ENCODE measurements at regions not wholly inside any gene's neighbourhood (a gene's known extent, or its start where the extent isn't known, plus 50 kb on each side); places are given as distances from the start of the nearest gene placed in this dataset.

DNA sequence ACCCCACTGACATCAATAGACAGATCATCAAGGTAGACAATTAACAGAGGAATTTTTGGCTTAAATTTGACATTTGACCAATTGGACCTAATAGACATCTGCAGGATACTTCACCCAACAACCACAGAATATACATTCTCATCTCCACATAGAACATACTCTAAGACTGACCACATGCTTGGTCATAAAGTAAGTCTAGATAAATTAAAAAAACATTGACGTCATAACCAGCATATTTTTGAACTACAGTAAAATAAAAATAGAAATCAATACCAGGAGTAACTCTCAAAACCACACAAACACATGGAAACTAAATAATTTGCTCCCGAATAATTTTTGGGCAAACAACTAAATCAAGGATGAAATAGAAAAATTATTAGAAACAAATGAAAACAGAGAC, 205.7 kb downstream of the REEP3 start:
- in situ Hi-C loops (cut with HindIII; ENCODE audit: low sequenced_read_pairs) = no loop called here

DNA sequence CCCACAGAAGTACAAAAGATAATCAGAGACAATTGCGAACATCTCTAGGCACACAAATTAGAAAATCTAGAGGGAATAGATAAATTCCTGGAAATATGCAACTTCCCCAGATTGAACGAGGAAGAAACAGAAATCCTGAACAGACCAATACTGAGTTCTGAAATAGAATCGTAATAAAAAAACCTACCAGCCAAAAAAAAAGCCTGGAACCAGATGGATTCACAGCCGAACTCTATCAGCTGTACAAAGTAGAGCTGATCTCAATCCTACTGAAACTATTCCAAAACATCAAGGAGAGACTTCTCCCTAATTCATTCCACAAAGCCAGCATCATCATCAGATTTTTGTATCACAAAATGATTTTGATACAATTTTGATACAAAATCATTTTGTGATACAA, 206.4 kb downstream of the REEP3 start:
- in situ Hi-C loops (cut with HindIII; ENCODE audit: low sequenced_read_pairs) = no loop called here

DNA sequence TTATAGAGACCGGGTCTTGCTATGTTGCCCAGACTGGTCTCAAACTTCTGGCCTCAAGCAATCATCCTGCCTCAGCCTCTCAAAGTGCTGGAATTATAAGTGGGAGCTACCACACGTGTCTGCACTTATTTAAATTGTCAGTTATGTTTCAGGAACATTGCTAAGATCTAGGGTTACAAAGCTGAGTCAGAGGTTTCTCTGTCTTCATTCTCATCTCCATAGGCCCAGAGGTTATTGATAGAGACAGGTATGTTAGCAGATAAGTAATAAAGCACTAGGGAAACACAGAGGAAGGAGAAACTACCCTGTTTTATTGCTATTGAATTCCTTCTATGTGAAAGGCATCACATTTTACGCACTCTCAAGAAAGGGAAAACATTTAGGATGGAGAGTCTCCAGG, 214.1 kb downstream of the REEP3 start:
- in situ Hi-C loops (cut with HindIII; ENCODE audit: low sequenced_read_pairs) = no loop called here

DNA sequence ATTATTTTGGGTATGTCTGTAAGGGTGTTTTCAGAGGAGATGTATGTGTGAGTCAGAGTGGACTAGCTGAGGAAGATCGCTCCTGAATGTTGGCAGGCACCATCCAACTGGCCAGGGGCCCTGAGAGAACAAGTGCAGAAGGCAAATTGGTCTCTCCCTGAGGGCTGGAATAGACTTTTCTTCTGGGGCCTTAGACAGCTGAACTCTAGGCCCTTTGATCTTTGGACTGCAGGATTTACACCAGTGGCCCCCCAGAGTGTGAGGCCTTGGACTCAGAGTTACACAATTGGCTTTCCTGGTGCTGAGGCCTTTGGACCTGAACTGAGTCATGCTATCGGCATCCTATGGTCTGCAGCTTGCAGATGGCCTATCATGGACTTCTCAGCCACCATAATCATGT, 217.2 kb downstream of the REEP3 start:
- in situ Hi-C loops (cut with HindIII; ENCODE audit: low sequenced_read_pairs) = no loop called here

DNA sequence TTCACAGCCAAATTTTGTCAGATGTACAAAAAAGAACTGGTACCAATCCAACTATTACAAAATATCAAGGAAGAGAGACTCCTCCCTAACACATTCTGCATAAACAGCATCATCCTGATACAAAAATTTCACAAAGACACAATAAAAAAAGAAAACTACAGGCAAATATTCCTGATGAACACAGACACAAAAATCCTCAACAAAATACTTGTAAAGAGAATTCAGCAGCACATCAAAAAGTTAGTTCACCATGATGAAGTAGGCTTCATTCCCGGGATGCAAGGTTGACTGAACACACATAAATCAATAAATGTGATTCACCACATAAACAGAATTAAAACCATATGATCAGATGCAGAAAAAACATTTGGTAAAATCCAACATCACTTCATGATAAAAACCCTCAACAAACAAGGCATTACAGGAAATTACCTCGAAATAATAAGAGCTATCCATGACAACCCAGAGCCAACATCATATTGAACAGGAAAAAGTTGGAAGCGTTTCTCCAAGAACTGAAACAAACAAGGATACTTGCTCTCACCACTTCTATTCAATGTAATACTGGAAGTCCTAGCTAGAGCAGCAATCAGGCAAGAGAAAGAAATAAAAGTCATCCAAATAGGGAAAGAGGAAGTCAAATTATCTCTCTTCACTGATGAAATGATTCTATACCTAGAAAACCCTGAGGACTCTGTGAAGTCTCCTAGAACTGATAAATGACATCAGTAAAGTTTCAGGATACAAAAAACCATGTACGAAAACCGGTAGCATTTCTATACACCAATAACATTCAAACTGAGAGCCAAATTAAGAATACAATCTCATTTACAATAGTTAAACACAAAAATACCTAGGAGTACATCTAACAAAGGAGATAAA, 223.1 kb downstream of the REEP3 start:
- in situ Hi-C loops (cut with HindIII; ENCODE audit: low sequenced_read_pairs) = no loop called here

DNA sequence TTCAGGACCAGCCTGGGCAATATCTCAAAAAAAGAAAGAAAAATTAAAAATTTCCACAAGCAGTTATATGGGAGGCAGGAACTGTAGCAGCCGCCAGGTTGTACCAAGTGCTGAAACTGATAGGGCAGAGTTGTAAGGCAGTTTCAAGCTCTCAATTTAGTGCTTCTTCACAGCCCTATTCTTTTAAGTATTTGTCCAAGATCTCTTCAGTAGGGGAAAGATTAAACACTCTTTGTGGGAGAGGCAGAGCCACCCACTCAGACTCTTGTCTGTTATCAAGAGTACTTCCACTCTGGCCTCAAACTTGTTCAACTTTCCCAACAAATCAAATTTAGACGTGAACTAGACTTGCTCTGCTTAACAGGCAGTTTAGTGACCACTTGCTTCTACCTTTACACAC, 228.7 kb downstream of the REEP3 start:
- in situ Hi-C loops (cut with HindIII; ENCODE audit: low sequenced_read_pairs) = no loop called here

DNA sequence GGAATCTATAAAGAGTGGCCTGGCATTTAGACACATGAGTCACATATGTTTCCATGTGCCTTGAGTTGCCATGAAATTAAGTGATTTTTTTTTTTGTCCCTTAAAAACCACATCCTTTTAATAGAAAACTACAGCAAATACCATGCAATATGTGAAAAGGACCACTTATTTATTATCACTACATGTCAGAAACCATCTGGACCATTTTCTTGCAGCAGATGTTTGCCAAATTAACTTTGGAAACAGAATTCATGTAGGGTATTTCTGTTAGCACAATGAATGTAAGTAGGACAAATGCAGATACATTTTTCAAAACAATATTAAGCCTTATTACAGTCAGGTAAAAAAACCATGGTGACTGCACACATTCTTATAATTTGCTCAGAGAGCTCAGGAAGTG, 230.6 kb downstream of the REEP3 start:
- in situ Hi-C loops (cut with HindIII; ENCODE audit: low sequenced_read_pairs) = no loop called here

DNA sequence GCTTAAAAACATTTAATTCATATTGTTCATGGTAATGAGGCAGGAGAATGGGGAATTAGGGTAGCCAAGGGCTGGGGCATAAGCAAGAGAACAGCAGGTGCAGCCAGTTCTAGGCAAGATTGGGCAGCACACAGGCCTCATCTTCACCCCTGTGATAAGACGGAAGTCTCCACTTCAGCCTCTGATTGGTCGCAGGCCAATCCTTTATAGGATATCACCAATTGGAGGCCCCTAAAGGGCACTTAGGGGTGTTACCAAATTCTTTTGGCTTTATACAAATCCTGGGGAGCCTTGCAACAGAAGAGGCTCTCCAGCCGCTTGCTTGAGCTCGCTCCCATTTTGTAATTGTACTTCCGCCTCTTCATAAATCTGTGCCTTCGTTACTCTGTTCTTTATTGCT, 231.1 kb downstream of the REEP3 start:
- in situ Hi-C loops (cut with HindIII; ENCODE audit: low sequenced_read_pairs) = no loop called here

DNA sequence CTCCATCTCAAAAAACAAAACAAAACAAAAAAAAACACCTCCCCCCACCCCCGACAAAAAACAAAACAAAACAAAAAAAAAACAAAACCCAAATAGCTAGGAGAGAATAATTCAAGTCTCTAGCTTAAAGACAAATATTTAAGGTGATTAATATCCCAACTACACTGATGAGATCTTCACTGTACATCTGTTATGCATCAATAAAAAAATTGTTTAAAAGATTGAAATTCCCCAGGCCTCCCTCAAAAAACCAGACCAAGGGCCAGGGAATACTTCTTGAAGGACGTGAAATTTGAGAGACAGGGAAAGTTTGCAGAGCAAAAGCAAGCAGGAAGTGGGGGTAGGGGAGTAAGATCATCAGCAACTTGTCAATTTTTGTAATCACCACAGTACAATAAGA, 232.6 kb downstream of the REEP3 start:
- in situ Hi-C loops (cut with HindIII; ENCODE audit: low sequenced_read_pairs) = no loop called here

DNA sequence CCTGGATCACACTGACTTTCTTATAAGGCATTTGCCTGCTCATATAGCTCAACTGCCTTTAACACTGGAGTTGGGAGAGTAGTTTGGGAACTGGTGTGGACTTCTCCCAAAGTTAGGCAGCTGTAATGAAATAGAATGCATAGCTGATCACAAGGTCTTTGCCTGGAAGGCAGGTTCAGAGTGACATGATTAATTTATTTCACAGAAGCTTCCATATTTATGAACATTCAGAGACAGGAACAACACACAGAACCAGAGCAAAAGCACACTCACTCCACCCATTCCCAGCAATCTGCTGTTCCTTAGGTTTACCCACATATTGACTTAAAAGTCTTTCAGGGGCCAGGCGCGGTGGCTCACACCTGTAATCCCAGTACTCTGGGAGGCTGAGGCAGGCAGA, 234.2 kb downstream of the REEP3 start:
- in situ Hi-C loops (cut with HindIII; ENCODE audit: low sequenced_read_pairs) = no loop called here

DNA sequence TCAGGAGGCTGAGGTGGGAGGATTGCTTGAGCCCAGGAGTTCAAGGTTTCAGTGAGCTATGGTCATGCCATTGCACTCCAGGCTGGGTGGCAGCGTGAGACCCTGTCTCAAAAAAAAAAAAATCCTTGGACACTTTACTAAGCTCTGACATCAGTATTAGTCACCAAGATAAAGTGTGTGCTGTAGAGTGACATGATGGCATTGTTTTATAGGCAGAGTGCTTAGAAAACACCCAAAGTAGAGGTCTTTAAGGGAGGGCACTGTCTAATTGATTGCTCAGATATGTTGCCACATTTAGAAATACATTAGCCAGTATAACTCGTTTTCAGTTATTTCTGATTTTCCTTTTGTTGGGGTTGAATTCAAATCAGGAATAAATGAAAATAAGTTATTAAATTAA, 235.9 kb downstream of the REEP3 start:
- in situ Hi-C loops (cut with HindIII; ENCODE audit: low sequenced_read_pairs) = no loop called here

DNA sequence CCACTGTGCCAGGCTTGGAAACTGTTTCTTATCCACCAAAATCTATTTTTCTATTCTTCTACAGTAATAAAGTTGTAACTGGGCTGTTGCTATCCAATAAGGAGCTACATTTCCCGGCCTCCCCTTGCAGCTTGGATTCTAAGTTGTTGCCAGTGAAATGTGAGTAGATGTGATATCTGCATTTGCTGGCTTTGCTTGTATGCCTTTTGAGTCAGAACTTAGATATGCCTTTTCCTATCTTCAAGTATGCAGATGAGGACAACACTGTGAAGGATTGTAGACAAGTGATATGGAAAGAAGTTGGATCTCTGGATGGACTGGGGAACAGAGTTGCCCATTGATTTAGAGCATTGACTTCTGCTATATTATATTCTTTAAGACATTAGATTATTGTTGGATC, 236.9 kb downstream of the REEP3 start:
- in situ Hi-C loops (cut with HindIII; ENCODE audit: low sequenced_read_pairs) = no loop called here

DNA sequence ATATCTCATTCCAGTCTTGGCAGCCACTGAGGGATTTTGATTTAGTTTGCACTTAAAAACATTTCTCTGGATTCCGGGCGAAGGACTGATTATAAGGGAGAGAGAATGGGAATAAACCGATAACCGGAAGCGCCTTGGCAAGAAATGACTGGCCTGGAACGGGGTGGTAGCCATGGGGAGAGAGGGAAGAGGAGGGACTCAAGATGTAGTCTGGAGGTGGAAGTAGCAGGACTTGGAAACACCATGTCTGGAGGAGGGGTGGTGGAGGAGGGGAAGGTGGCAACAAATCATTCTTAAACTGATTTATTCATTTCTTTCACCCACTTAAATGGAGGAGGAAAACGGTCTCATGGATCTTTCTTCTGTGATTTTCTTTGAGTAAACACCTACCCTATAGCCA, 238.1 kb downstream of the REEP3 start:
- in situ Hi-C loops (cut with HindIII; ENCODE audit: low sequenced_read_pairs) = no loop called here

DNA sequence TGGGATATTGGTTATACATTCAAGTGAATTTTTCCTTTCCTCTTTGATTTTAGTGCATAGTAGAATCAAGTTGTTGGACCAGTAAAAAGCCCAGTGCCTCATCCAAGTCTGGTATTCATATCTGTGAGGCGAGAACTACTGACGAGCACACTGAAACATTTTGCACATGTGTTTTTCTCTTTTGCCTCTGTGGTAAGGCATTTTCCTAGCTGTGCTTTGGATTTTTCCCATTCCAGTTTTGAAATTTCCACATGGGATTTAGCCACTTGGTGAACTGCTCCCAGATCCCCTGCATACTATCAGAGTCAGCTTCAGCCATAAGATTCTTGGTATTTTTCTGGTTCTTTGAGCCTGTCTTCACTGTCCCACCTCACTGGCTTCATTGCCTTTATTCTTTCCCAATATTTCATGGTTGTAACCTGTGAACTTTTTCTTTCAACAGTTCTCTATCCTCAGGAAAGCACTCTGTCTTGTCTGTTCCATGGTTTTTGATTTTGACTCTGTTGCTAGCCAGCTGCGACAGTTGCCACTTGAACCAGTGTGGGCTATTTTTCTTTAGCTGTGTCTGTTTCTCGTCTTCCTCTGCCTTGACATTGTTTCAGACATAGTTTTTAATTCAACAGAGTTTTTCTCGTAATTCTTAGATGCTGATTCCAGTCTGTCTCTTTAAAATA, 239.0 kb downstream of the REEP3 start:
- in situ Hi-C loops (cut with HindIII; ENCODE audit: low sequenced_read_pairs) = no loop called here

DNA sequence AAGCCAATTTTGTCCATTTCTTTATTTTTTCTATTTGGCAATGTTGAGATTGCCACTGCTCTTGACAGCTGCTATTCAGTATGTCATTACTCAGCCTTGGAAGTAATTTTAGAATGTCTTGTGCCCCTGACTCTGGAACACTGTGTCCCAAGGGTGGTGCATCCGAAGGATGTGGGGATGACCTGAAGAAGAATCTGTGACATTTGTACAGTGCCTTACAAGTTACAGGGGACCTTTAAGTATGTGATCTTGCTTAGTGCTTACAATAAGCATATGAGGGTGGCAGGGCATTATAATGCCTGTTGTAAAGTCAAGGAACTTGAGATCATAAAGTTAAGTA, 239.5 kb downstream of the REEP3 start:
- in situ Hi-C loops (cut with HindIII; ENCODE audit: low sequenced_read_pairs) = no loop called here

DNA sequence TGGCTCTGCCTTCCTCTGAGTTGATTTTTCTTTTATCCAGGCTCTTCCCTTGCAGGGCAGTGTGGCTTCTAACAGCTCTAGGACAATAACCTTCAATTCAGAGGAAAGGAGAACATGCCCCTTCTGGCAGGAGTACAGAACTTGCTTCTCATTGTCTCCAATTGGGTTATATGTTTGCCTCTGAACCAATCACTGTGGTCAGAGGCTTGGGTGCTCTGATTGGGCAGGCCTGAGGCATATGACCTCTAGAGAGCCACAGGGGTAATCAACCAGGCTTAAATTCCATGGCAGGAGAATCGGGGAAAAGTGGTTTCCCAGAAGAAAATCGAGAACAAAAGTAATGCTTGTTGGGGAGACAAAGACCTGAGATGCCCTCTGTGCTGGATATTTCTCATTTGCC, 240.0 kb downstream of the REEP3 start:
- in situ Hi-C loops (cut with HindIII; ENCODE audit: low sequenced_read_pairs) = no loop called here

DNA sequence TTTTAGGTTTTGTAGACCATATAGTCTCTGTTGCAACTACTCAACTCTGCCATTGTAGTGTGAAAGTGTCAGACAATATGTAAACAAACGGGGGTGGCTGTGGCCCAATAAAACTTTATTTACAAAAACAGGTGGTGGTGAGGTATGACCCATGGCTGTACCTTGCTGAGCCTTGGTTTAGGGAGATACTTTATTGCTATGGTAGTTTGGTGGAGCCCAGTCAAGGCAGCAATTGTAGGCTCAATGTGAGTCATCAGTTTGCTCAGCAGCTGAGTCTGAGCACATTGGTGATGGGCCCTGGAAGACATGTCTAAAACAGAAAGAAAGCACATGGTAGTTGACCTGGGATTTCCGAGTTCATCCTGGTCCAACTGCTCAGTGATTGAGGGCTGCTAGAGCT, 242.5 kb downstream of the REEP3 start:
- in situ Hi-C loops (cut with HindIII; ENCODE audit: low sequenced_read_pairs) = no loop called here

DNA sequence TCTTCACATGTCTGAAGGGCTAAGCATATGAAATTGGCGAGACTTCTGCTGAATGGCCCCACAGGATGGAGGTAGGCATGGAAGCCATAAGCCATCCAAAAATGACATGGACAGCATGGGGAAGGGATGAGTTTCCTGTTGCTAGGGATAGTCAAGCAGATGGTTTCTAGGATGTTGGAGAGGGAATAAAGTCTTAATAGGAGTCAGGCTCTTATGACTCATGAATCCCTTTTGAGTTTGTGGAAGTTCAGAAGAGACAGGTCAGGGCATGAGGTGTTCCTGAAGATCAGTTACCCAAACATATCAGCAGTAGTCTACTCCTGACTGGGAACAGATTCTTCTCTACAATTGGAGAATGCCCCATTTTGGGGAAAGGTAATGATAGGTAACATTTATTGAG, 243.9 kb downstream of the REEP3 start:
- in situ Hi-C loops (cut with HindIII; ENCODE audit: low sequenced_read_pairs) = no loop called here

DNA sequence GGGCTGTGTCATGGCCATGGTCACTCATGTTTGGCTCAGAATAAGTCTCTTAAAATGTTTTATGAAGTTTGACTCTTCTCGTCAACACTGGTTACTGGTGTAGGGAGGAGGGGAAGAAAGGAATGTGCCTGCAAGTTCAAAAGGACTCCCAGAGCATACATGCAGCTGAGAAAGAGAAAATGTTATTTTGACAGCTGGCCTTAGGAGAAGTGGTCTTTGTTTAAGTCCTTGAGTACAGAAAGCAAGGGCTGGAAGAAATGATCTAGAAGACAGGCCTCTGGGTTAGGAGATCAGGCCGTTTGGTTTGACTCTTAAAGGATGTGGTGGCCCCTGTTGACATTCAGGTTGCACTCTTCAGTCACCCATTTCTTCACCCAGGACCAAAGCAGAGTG, 245.5 kb downstream of the REEP3 start:
- in situ Hi-C loops (cut with HindIII; ENCODE audit: low sequenced_read_pairs) = no loop called here

DNA sequence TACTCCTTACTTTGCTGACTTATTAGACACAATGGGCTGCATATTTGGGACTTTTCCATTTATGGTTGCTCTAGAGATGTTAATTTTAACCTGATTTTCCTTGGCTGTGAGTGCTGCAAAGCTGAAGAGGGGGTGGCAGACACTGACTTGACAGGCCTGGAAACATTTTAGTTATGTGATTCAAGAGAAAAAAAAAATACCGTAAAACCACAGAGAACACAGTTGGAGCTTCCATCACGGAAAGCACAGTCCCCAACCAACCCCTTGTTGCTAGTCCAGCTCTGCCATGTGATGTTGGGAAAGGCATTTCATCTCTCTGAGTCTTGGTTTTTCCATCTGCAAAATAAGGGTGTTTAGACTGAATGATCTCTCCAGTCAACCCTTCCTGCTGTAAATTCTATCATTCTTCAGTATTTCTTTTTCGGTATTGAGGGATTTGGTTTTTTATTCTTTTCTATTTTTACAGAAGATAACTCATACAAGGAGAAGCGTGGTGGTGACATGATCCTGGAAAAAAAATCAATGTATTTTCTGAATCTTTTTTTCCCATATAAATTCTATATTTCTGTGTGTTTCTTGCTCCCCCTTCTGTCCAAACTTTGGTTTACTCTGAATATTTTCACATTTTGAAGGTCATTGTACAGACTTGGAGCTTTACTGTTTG, 246.1 kb downstream of the REEP3 start:
- in situ Hi-C loops (cut with HindIII; ENCODE audit: low sequenced_read_pairs) = no loop called here

DNA sequence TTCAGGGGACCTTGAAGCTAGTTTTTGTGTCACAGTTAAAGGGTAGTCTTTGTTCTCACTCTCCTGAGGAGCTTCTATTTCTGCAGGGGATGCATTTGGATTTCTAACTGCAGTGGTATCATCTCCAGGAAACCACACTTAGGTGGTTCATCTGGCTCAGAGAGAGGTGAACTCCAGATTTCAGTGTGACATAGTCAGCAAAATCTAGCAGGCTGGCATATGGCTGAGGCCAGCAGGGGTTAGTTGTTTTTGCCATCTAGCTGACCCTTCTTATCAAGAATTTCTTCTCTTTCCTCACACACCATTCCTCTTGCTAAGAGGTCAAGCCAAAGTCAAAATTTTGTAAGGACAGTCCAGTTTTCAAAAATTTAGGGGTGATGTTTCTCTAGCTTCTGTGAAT, 248.2 kb downstream of the REEP3 start:
- in situ Hi-C loops (cut with HindIII; ENCODE audit: low sequenced_read_pairs) = no loop called here

DNA sequence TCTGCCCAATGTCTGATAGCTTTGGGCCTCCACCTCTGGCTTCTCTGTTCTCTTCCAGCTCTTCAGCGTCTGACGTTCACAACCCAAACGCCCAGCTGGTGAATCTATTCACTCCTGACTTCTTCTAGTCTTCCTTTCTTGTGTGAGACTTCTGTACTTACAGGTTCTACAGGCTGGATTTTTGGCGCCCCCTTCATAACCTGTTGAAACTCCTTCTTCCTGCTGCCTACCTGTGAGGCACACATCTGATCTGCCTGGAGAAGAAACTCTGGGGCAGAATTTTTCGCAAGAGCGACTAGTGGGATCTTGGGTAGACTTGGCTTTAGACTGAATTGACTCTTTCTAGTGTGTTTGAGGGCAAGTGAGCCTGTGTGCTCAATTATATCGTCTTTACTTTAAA, 249.3 kb downstream of the REEP3 start:
- in situ Hi-C loops (cut with HindIII; ENCODE audit: low sequenced_read_pairs) = no loop called here
